Lung (tissue), 11 donors: ENCODE measurements at regions not wholly inside any gene's neighbourhood (a gene's known extent, or its start where the extent isn't known, plus 50 kb on each side); places are given as distances from the start of the nearest gene placed in this dataset.

Experiments used
- ATAC-seq: fragments of 200-7000 bp; cut with Tn5 transposase; one replicate; pipeline ENCODE4 v1.9.1; 2020; ENCODE audit warnings: moderate number of reproducible peaks; ENCODE audit not compliant: insufficient read depth, low FRiP score
- DNase-seq, 3 donors: peaks; one replicate each; pipeline ENCODE4 v3.0.0-alpha.2; 2013 to 2017
- H3K27ac ChIP-seq, 2 donors: one replicate each; pipeline ENCODE4 v1.5.1; 2013; ENCODE audit warnings: mild to moderate bottlenecking in 2 of 2, moderate library complexity in 2 of 2, control low read depth in 1 of 2, inconsistent platforms in 1 of 2, low read depth in 1 of 2, low read length in 1 of 2
- H3K27me3 ChIP-seq, 3 donors: one replicate each; pipeline ENCODE4 v1.5.1; 2013; ENCODE audit warnings: low read length in 2 of 3; ENCODE audit not compliant: control insufficient read depth in 3 of 3, insufficient read depth in 3 of 3
- H3K36me3 ChIP-seq, 4 donors: one replicate each; pipeline ENCODE4 v1.5.1; 2013; ENCODE audit warnings: low read length in 4 of 4, mild to moderate bottlenecking in 1 of 4, moderate library complexity in 1 of 4; ENCODE audit not compliant: control insufficient read depth in 4 of 4, insufficient read depth in 4 of 4
- H3K4me1 ChIP-seq, 5 donors: one replicate each; pipeline ENCODE4 v1.5.1; 2013; ENCODE audit warnings: low read length in 5 of 5, mild to moderate bottlenecking in 2 of 5, moderate library complexity in 1 of 5; ENCODE audit not compliant: control insufficient read depth in 5 of 5, insufficient read depth in 5 of 5
- H3K4me3 ChIP-seq: one replicate; pipeline ENCODE4 v1.5.1; 2013; ENCODE audit warnings: mild to moderate bottlenecking, control low read depth, moderate library complexity
- H3K9ac ChIP-seq, 2 donors: one replicate each; pipeline ENCODE4 v1.5.1; 2013; ENCODE audit warnings: low read length in 2 of 2, control low read depth in 1 of 2; ENCODE audit not compliant: insufficient read depth in 1 of 2
- H3K9me3 ChIP-seq, 4 donors: one replicate each; pipeline ENCODE4 v1.5.1; 2013; ENCODE audit warnings: low read length in 3 of 4, mild to moderate bottlenecking in 1 of 4, moderate library complexity in 1 of 4; ENCODE audit not compliant: control insufficient read depth in 4 of 4, insufficient read depth in 3 of 4
- WGBS, 2 donors: extraction: QIAGEN DNeasy Blood & Tissue Kit; methylation state at CpG; one replicate each; pipeline ENCODE4 v1.1.7; 2013; 5-methylcytosine and 5-hydroxymethylcytosine counted together
- TF ChIP-seq, protein P1 (sequence below): IDR thresholded peaks from 2 replicates; pipeline ENCODE4 v1.5.1; 2012; ENCODE audit warnings: mild to moderate bottlenecking; ENCODE audit errors: control extremely low read depth, extremely low read depth
- donor health status: control.
- donor health status: control.
- donor health status: Bipolar disorder and iron deficiency.
- donor health status: healthy.
- donor health status: DM: yes; HTN: yes; CAD: no.

DNA sequence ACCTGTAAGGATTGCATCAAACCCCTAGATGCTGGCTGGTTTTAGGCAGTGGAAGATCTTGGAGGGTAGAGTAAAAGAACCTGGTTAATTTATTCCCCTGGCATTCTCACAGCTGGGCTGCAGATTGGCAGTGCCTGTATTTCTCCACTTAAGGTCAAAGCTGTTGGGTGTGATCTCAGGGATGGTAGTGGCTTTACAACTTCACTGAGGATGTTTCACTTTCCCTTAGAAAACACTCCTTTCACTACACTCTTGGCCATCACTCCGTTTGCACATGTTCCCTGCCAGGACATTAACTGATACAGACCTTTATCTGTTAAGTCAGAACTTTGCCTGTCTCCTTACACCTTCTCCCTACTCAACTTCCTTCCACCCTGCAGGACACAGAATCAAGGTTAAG lies 779.1 kb upstream of the SEMA6D start:
- no peak overlapping the region for H3K27ac ChIP-seq
- TF ChIP-seq, protein P1, sequence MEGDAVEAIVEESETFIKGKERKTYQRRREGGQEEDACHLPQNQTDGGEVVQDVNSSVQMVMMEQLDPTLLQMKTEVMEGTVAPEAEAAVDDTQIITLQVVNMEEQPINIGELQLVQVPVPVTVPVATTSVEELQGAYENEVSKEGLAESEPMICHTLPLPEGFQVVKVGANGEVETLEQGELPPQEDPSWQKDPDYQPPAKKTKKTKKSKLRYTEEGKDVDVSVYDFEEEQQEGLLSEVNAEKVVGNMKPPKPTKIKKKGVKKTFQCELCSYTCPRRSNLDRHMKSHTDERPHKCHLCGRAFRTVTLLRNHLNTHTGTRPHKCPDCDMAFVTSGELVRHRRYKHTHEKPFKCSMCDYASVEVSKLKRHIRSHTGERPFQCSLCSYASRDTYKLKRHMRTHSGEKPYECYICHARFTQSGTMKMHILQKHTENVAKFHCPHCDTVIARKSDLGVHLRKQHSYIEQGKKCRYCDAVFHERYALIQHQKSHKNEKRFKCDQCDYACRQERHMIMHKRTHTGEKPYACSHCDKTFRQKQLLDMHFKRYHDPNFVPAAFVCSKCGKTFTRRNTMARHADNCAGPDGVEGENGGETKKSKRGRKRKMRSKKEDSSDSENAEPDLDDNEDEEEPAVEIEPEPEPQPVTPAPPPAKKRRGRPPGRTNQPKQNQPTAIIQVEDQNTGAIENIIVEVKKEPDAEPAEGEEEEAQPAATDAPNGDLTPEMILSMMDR = no peak
- peaks cover 0 to 3% (median 0%) of the 10 kb centered on the region in 5 donors for H3K4me1 ChIP-seq
- WGBS, 2 donors = 46 to 69% methylated on average over 1 of the region's 1 CpG
- H3K9ac ChIP-seq = no peak overlapping the region
- ATAC-seq = no peak
- no peak for DNase-seq
- H3K36me3 ChIP-seq = no peaks in the 10 kb centered on the region
- H3K27me3 ChIP-seq = no peaks in the 10 kb centered on the region
- H3K9me3 ChIP-seq = no peaks in the 10 kb centered on the region
- H3K4me3 ChIP-seq = no peak overlapping the region

DNA sequence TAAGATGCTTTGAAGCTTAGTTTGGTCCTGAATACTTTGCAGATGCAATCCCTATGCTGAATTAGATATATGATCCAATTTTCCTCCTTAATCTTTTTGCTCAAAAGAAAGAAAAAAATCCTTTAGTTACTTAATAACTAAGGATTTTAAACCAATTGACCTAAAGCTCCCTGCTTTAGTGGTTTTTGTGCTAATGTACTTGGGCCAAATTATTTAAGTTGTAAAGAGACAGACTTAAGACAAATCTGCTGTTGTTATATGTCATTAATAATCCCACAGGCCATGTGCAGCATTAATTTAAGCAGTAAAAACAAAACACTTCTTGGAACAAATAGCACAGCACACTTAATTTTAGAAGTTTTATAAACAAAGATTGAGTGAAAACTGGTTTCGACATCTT lies 776.1 kb upstream of the SEMA6D start:
- Histone ChIP-seq H3K27me3 (no peaks in the 10 kb centered on the region), H3K9me3 (no peaks in the 10 kb centered on the region), H3K27ac (no peak overlapping the region), H3K4me3 (no peak overlapping the region), H3K36me3 (no peaks in the 10 kb centered on the region), H3K9ac (no peak overlapping the region), H3K4me1 (peaks cover 0 to 3% (median 0%) of the 10 kb centered on the region in 5 donors)
- 75 to 97% methylated on average over 1 of the region's 1 CpG for WGBS, 2 donors
- DNase-seq (peak in 2 of 3 donors; percentile 5 to 50), ATAC-seq (no peak)
- TF ChIP-seq, protein P1 = no peak

GRCh38 chr15:46946953-46947352 lies 770.4 kb upstream of the SEMA6D start:
- no peak overlapping the region for H3K9ac ChIP-seq
- ATAC-seq (no peak), DNase-seq (no peak)
- no peaks in the 10 kb centered on the region for H3K9me3 ChIP-seq
- H3K4me1 ChIP-seq = no peaks in the 10 kb centered on the region
- WGBS, 2 donors = 89% methylated on average over 3 of the region's 3 CpGs
- H3K4me3 ChIP-seq = no peak overlapping the region
- no peaks in the 10 kb centered on the region for H3K36me3 ChIP-seq
- TF ChIP-seq, protein P1 = no peak
- H3K27me3 ChIP-seq = no peaks in the 10 kb centered on the region
- no peak overlapping the region for H3K27ac ChIP-seq

GRCh38 chr15:46955576-46955975 lies 761.7 kb upstream of the SEMA6D start:
- Histone ChIP-seq H3K9ac (no peak overlapping the region), H3K9me3 (no peaks in the 10 kb centered on the region), H3K4me3 (no peak overlapping the region), H3K4me1 (peaks cover 0 to 1% (median 0%) of the 10 kb centered on the region in 5 donors), H3K27ac (no peak overlapping the region), H3K27me3 (no peaks in the 10 kb centered on the region), H3K36me3 (no peaks in the 10 kb centered on the region)
- 57 to 63% methylated on average over 3 of the region's 3 CpGs for WGBS, 2 donors
- no peak for ATAC-seq
- no peak for DNase-seq
- TF ChIP-seq, protein P1 = no peak
